Mesothelial cell of epicardium (in vitro differentiated cells): ENCODE measurements at regions not wholly inside any gene's neighbourhood (a gene's known extent, or its start where the extent isn't known, plus 50 kb on each side); places are given as distances from the start of the nearest gene placed in this dataset.

Source experiments
- DNase-seq, 2 experiments: peaks; one replicate each; pipeline ENCODE4 v3.0.0; 2021; ENCODE audit warnings: low spot score in 2 of 2; ENCODE audit not compliant: unreplicated experiment in 2 of 2
- H3K27ac Mint-ChIP-seq: 2 replicates; pipeline ENCODE4 v1.8.0; 2021; ENCODE audit warnings: mixed read lengths
- H3K27me3 Mint-ChIP-seq: 2 replicates; pipeline ENCODE4 v1.8.0; 2021; ENCODE audit warnings: low read depth, mixed read lengths
- H3K36me3 Mint-ChIP-seq: 2 replicates; pipeline ENCODE4 v1.8.0; 2021; ENCODE audit warnings: mixed read lengths
- H3K4me1 Mint-ChIP-seq: 2 replicates; pipeline ENCODE4 v1.8.0; 2021; ENCODE audit warnings: mixed read lengths
- H3K4me3 Mint-ChIP-seq: 2 replicates; pipeline ENCODE4 v1.8.0; 2021; ENCODE audit warnings: mild to moderate bottlenecking, moderate library complexity, mixed read lengths
- H3K9me3 Mint-ChIP-seq: 2 replicates; pipeline ENCODE4 v1.8.0; 2021; ENCODE audit warnings: mixed read lengths
- TF ChIP-seq, protein P1 (sequence below): fragments of 200-600 bp; sonication (generic); IDR thresholded peaks from one replicate; pipeline ENCODE4 v1.5.0; 2021; ENCODE audit warnings: antibody characterized with exemption; ENCODE audit not compliant: unreplicated experiment

DNA sequence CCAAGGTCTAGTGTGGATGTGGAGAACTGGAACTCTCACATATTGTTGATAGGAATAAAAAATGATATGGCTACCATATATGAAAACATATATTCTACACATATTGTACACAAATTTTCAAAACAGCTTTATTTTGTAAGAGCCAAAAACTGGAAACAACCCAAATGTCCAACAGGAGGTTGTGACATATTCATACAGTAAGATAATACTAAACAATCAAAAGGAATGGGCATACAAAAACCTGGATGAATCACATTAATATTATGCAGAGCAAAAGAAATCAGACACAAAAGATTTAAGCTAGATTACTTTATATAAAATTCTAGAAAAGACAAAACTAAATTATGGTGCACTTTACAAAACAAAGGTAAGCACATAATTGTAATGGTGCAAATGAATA lies 223.9 kb downstream of the SIM1 start:
- Mint-ChIP-seq H3K27me3 (no peaks in the 10 kb centered on the region), H3K36me3 (no peaks in the 10 kb centered on the region), H3K9me3 (no peaks in the 10 kb centered on the region), H3K27ac (no peak overlapping the region), H3K4me1 (no peaks in the 10 kb centered on the region), H3K4me3 (no peak overlapping the region)
- TF ChIP-seq, protein P1, sequence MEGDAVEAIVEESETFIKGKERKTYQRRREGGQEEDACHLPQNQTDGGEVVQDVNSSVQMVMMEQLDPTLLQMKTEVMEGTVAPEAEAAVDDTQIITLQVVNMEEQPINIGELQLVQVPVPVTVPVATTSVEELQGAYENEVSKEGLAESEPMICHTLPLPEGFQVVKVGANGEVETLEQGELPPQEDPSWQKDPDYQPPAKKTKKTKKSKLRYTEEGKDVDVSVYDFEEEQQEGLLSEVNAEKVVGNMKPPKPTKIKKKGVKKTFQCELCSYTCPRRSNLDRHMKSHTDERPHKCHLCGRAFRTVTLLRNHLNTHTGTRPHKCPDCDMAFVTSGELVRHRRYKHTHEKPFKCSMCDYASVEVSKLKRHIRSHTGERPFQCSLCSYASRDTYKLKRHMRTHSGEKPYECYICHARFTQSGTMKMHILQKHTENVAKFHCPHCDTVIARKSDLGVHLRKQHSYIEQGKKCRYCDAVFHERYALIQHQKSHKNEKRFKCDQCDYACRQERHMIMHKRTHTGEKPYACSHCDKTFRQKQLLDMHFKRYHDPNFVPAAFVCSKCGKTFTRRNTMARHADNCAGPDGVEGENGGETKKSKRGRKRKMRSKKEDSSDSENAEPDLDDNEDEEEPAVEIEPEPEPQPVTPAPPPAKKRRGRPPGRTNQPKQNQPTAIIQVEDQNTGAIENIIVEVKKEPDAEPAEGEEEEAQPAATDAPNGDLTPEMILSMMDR = no peak
- no peak for DNase-seq

DNA sequence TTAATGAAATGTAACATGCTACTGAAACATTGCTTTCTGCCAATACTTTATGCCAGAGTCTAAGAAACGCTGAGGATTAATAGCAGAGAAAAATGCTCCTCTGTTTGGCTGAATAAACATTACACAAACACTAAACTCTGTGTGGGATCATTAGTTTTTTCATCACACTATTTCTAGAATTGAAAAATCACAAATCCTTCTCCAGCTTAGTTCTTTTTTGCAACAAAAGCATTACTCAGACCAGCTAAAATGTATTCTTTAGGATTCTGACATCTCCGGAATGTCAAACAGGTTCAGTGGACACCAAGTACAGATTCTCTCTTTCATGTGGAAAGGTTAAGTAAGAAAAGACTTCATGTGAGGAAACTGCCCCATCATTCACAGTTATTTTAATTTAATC lies 226.9 kb downstream of the SIM1 start:
- Mint-ChIP-seq H3K27ac (no peak overlapping the region), H3K9me3 (no peaks in the 10 kb centered on the region), H3K36me3 (no peaks in the 10 kb centered on the region), H3K27me3 (no peaks in the 10 kb centered on the region), H3K4me1 (no peaks in the 10 kb centered on the region), H3K4me3 (no peak overlapping the region)
- TF ChIP-seq, protein P1 = no peak
- no peak for DNase-seq

DNA sequence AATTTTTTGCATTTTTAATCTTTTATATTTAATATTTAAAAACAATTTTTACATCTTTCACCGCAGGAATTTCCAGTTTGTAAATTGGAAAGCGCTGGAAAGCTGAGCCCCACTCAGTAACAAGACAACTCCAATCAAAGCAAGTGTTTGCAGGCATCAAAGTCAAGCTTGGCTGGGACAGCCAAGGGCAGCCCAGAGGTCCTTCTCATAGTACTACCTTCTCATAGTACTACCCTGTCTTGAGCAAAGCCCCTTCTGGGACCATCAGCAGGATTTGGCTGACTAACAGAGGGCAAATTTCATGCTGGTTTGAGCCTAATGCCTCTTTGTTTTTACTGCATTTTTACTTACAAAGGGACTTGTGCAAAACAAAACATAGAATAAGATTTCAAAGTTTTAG lies 228.3 kb downstream of the SIM1 start:
- TF ChIP-seq, protein P1 = no peak
- no peak for DNase-seq
- Mint-ChIP-seq H3K27me3 (no peaks in the 10 kb centered on the region), H3K9me3 (no peaks in the 10 kb centered on the region), H3K4me1 (no peaks in the 10 kb centered on the region), H3K4me3 (no peak overlapping the region), H3K27ac (no peak overlapping the region), H3K36me3 (no peaks in the 10 kb centered on the region)

GRCh38 chr6:100235631-100236030 lies 229.1 kb downstream of the SIM1 start:
- no peak for DNase-seq
- H3K9me3 Mint-ChIP-seq = no peaks in the 10 kb centered on the region
- H3K4me1 Mint-ChIP-seq = no peaks in the 10 kb centered on the region
- TF ChIP-seq, protein P1 = no peak
- no peaks in the 10 kb centered on the region for H3K36me3 Mint-ChIP-seq
- no peaks in the 10 kb centered on the region for H3K27me3 Mint-ChIP-seq
- no peak overlapping the region for H3K27ac Mint-ChIP-seq
- no peak overlapping the region for H3K4me3 Mint-ChIP-seq

- TF ChIP-seq, protein P1 = no peak
- no peaks in the 10 kb centered on the region for H3K9me3 Mint-ChIP-seq
- H3K36me3 Mint-ChIP-seq = no peaks in the 10 kb centered on the region
- no peak overlapping the region for H3K4me3 Mint-ChIP-seq
- no peaks in the 10 kb centered on the region for H3K4me1 Mint-ChIP-seq
- no peaks in the 10 kb centered on the region for H3K27me3 Mint-ChIP-seq
- no peak for DNase-seq
- no peak overlapping the region for H3K27ac Mint-ChIP-seq
These were observed 230.1 kb downstream of the SIM1 start for GRCh38 chr6:100234625-100235024.
